ENCODE measurements at regions not wholly inside any gene's neighbourhood (a gene's known extent, or its start where the extent isn't known, plus 50 kb on each side); places are given as distances from the start of the nearest gene placed in this dataset.

DNA sequence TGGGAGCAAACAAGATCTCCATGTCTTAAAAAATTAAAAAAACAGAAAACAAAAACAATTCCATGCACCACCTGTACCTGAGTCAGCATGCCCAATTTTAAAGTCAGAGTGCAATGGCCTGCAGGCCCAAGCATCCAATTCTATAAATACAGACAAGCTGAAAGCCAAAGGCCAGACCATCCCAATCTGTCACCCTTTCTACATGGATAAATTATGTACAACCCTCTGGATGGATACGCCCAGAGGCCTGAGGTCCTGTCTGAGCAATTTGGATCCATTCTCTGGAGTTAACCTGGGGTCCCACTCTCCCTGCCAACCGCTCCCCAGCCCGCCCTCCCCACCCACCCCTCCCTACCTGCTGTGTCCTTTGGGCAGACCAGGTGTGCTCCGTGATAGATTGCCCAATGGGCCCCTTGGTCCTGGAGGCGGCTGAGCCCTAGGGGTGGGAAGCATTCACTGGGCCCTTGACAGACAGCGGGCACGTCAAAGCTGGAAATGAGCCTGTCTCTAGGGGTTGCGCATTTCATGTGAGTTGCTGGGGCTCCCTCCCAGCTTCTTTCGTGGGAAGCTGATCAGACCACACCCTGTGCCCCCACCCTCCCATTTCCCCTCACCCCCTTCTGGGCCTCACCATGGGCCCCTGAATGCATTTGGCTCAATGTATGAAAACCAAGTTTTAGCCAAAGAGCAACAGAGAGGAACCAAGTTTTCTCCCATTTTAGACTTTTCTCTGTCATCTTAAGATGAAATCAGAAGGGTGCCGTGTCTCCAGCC lies 171.3 kb downstream of the BCL11B start:
- Histone ChIP-seq H3K4me3 (replicated peaks; ENCODE audit: insufficient read depth, low read length) (no peak overlapping the region), H3K27ac (replicated peaks) (no peak overlapping the region), H3K27me3 (ENCODE audit: insufficient read depth, poor library complexity, severe bottlenecking) (no peaks in the 10 kb centered on the region)
- no peak for DNase-seq (ENCODE audit: low read depth in 1 of 2, low spot score in 1 of 2)
- TF ChIP-seq REST (IDR thresholded peaks at IDR 0.05; ENCODE audit: insufficient replicate concordance, low read depth) = no peak
- TF ChIP-seq POLR2AphosphoS5 (IDR thresholded peaks at IDR 0.05; ENCODE audit: low read depth) = no peak
- TF ChIP-seq GABPA (IDR thresholded peaks at IDR 0.05; ENCODE audit: low read depth) = no peak
- TF ChIP-seq, protein P1, sequence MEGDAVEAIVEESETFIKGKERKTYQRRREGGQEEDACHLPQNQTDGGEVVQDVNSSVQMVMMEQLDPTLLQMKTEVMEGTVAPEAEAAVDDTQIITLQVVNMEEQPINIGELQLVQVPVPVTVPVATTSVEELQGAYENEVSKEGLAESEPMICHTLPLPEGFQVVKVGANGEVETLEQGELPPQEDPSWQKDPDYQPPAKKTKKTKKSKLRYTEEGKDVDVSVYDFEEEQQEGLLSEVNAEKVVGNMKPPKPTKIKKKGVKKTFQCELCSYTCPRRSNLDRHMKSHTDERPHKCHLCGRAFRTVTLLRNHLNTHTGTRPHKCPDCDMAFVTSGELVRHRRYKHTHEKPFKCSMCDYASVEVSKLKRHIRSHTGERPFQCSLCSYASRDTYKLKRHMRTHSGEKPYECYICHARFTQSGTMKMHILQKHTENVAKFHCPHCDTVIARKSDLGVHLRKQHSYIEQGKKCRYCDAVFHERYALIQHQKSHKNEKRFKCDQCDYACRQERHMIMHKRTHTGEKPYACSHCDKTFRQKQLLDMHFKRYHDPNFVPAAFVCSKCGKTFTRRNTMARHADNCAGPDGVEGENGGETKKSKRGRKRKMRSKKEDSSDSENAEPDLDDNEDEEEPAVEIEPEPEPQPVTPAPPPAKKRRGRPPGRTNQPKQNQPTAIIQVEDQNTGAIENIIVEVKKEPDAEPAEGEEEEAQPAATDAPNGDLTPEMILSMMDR (IDR thresholded peaks at IDR 0.05; ENCODE audit: insufficient read depth, low read length) = no peak
- TF ChIP-seq SPI1 (IDR thresholded peaks at IDR 0.05; ENCODE audit: borderline replicate concordance, low read depth) = no peak

GRCh38 chr14:99101855-99102461 lies 170.0 kb downstream of the BCL11B start:
- Histone ChIP-seq H3K27ac (replicated peaks) (no peak overlapping the region), H3K27me3 (ENCODE audit: insufficient read depth, poor library complexity, severe bottlenecking) (no peaks in the 10 kb centered on the region), H3K4me3 (replicated peaks; ENCODE audit: insufficient read depth, low read length) (no peak overlapping the region)
- DNase-seq (ENCODE audit: low read depth in 1 of 2, low spot score in 1 of 2) = no peak
- no peak for TF ChIP-seq GABPA (IDR thresholded peaks at IDR 0.05; ENCODE audit: low read depth)
- TF ChIP-seq SPI1 (IDR thresholded peaks at IDR 0.05; ENCODE audit: borderline replicate concordance, low read depth) = no peak
- no peak for TF ChIP-seq REST (IDR thresholded peaks at IDR 0.05; ENCODE audit: insufficient replicate concordance, low read depth)

- DNase-seq (ENCODE audit: low read depth in 1 of 2, low spot score in 1 of 2) = no peak
- no peaks in the 10 kb centered on the region for H3K27me3 ChIP-seq (ENCODE audit: insufficient read depth, poor library complexity, severe bottlenecking)
- no peak overlapping the region for H3K27ac ChIP-seq (replicated peaks)
- H3K4me3 ChIP-seq (replicated peaks; ENCODE audit: insufficient read depth, low read length) = no peak overlapping the region
- no peak for TF ChIP-seq SPI1 (IDR thresholded peaks at IDR 0.05; ENCODE audit: borderline replicate concordance, low read depth)
- no peak for TF ChIP-seq POLR2AphosphoS5 (IDR thresholded peaks at IDR 0.05; ENCODE audit: low read depth)
- TF ChIP-seq, protein P1 (IDR thresholded peaks at IDR 0.05; ENCODE audit: insufficient read depth, low read length) = no peak
- no peak for TF ChIP-seq GABPA (IDR thresholded peaks at IDR 0.05; ENCODE audit: low read depth)
- no peak for TF ChIP-seq REST (IDR thresholded peaks at IDR 0.05; ENCODE audit: insufficient replicate concordance, low read depth)
Measured at GRCh38 chr14:99116741-99117295, 155.2 kb downstream of the BCL11B start.
